ENCODE measurements at regions not wholly inside any gene's neighbourhood (a gene's known extent, or its start where the extent isn't known, plus 50 kb on each side); places are given as distances from the start of the nearest gene placed in this dataset.

DNA sequence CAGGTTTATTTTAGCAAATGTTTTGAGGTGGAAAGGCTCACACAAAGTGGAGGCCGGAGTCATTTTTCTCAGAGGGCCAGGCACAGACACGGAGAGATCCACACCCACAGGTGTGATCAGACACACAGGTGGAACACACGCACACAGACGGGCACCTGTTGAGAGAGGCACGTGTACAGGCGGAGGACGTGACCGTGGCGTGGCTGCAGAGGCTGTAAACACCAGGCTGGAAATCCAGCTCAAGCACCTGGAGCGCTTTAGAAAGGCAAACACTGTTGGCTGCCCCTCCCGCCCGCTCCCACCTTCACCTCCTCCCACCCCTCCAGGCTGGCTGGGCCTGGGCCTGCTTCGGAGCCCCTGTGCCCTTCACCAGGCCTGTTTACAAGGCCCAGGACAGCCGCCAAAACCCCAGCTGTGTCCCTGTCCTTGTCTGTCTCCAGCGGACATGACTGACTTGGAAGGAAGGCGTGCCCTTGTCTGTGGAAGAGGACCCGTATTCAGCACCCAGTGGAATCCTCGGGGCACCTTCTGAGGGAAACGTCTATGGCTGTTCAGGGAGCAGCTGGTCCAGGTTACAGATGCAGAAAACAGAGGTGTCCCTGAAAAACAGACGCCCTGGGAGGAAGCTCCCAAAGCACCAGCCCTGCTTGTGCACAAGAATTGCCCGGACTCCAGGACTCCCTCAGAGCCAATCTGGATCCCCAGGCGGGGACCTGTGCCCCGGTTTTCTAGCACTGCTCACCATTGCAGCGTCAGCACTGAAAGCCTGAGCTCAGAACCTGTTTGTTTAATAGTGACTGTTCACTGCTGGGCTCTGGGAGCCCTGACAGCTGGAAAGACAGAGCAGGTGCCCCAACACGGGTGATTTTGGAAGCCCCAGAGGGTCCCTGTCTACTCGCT, 134.3 kb upstream of the HAAO start:
- H3K9me3 ChIP-seq (ENCODE audit: control insufficient read depth, low read length) = no peaks in the 10 kb centered on the region
- WGBS, 2 experiments = 85 to 86% methylated on average over 26 of the region's 26 CpGs
- H3K27me3 ChIP-seq (ENCODE audit: control insufficient read depth, insufficient read depth, low read length, poor library complexity, severe bottlenecking) = no peaks in the 10 kb centered on the region
- H3K4me1 ChIP-seq (ENCODE audit: control insufficient read depth, insufficient read depth, low read length) = peaks cover 84% of the 10 kb centered on the region
- peak overlapping the region; percentile 56 for H3K27ac ChIP-seq (ENCODE audit: insufficient read depth, low read depth, low read length, poor library complexity, severe bottlenecking)
- no peak overlapping the region for H3K4me3 ChIP-seq (ENCODE audit: insufficient read depth, low read depth, low read length)
- H3K36me3 ChIP-seq (ENCODE audit: control insufficient read depth, insufficient read depth, low read length) = no peaks in the 10 kb centered on the region

GRCh38 chr2:42925742-42926433, 133.5 kb upstream of the HAAO start:
- H3K27ac ChIP-seq (ENCODE audit: insufficient read depth, low read depth, low read length, poor library complexity, severe bottlenecking) = peak overlapping the region; percentile 97

DNA sequence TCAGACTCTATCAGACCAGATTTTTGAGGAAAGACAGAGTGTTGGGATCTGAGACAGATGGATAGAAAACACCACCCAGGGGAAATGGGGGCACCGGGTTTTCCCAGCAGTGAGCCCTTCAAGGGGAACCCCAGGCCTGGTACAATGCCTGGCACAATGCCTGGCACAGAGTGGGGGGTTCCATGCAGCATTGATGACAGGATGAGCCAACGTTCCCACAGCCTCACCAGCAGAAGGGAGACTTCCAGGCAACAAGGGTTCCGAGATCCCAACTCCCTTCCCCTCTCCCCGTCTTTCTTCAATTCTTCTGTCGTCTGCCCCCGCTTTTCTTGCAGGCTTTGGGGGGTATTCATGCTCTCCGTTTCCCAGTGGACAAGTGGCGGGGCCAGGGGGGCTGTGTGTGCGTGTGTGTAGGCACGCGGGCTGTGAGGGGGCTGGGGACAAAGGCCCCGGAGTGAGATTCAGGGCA, 132.1 kb upstream of the HAAO start:
- peaks cover 70% of the 10 kb centered on the region for H3K4me1 ChIP-seq (ENCODE audit: control insufficient read depth, insufficient read depth, low read length)
- no peaks in the 10 kb centered on the region for H3K9me3 ChIP-seq (ENCODE audit: control insufficient read depth, low read length)
- H3K4me3 ChIP-seq (ENCODE audit: insufficient read depth, low read depth, low read length) = no peak overlapping the region
- H3K27me3 ChIP-seq (ENCODE audit: control insufficient read depth, insufficient read depth, low read length, poor library complexity, severe bottlenecking) = no peaks in the 10 kb centered on the region
- H3K36me3 ChIP-seq (ENCODE audit: control insufficient read depth, insufficient read depth, low read length) = no peaks in the 10 kb centered on the region
- peak overlapping the region; percentile 97 for H3K27ac ChIP-seq (ENCODE audit: insufficient read depth, low read depth, low read length, poor library complexity, severe bottlenecking)
- WGBS, 2 experiments = 11 to 16% methylated on average over 11 to 12 of the region's 12 CpGs

More at GRCh38 chr2:42925742-42926433, 133.5 kb upstream of the HAAO start:
- no peaks in the 10 kb centered on the region for H3K27me3 ChIP-seq (ENCODE audit: control insufficient read depth, insufficient read depth, low read length, poor library complexity, severe bottlenecking)
- H3K4me3 ChIP-seq (ENCODE audit: insufficient read depth, low read depth, low read length) = no peak overlapping the region
- 64 to 69% methylated on average over 12 of the region's 12 CpGs for WGBS, 2 experiments
- H3K9me3 ChIP-seq (ENCODE audit: control insufficient read depth, low read length) = no peaks in the 10 kb centered on the region
- H3K36me3 ChIP-seq (ENCODE audit: control insufficient read depth, insufficient read depth, low read length) = no peaks in the 10 kb centered on the region
- peaks cover 79% of the 10 kb centered on the region for H3K4me1 ChIP-seq (ENCODE audit: control insufficient read depth, insufficient read depth, low read length)

DNA sequence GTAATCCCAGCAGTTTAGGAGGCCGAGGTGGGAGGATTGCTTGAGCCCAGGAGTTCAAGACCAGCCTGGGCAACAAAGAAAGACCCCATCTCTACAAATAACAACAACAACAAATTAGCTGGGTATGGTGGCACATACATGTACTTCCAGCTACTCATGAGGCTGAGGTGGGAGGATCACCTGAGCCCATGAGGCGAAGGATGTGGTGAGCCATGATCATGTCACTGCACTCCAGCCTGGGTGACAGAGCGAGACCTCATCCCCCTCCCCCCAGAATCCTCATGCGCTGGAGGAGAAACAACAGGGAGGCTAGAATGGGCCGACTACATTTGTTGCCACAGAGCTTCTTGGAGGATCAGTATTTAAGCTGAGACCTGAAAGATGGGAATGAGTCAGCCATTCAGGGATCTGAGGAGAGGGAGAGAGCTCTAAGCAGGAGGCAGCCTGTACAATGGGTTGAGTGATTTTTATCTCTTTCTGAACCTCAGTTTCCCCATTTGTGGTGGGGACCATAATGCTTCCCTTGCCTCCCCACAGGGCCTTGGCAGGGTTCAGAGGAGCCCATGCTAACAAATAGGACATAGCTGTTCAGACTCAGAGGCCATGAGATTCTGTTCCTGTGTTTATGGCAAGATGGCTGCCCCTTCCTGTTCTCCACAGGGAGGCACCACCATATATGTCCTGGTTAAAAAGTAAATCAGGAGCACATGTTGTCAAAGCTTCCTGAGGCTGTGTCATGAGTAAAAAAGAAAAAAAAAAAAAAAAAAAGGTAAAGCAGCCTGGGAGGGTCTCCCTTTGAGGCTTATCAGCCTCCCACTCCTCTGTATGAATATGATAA, 131.4 kb upstream of the HAAO start:
- peak overlapping the region; percentile 97 for H3K27ac ChIP-seq (ENCODE audit: insufficient read depth, low read depth, low read length, poor library complexity, severe bottlenecking)

DNA sequence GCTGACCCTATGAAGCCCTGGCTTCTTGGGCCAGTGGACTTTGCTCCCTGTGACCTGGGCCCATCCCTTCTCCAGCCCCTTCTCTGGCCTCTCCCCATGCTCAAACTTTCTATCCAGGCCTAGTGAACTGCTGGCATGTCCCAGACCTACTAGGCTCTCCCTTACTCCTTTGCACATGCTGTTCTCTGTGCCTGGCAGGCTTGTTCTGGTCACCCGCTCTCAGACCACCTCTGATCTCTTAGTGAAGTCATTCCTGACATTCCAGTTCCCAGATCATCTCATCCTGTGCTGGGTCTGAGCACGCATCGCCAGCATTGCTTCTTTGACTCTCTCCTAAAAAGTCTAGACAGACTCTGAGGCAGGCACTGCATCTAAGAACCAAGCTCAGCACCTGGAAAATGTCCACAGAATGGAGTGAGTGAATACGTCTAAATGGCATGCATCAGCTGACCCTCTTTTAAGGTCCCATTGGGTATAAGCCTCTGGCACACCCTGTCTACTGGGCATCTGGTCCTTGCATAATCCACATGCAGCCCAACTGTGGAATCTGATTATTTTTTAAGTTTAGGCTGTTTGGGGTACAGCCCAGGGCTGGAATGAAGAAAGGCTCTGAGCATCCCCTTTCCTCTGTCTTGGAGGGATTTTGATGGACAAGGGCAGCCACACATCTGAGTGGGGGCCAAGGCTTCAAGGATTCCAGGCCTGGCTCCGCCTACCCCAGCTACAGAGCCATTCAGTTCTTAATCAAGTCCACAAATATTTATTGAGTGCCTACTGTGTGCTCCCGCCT, 130.6 kb upstream of the HAAO start:
- Histone ChIP-seq H3K9me3 (ENCODE audit: control insufficient read depth, low read length) (no peaks in the 10 kb centered on the region), H3K4me3 (ENCODE audit: insufficient read depth, low read depth, low read length) (no peak overlapping the region), H3K27ac (ENCODE audit: insufficient read depth, low read depth, low read length, poor library complexity, severe bottlenecking) (no peak overlapping the region), H3K27me3 (ENCODE audit: control insufficient read depth, insufficient read depth, low read length, poor library complexity, severe bottlenecking) (no peaks in the 10 kb centered on the region), H3K4me1 (ENCODE audit: control insufficient read depth, insufficient read depth, low read length) (peaks cover 56% of the 10 kb centered on the region), H3K36me3 (ENCODE audit: control insufficient read depth, insufficient read depth, low read length) (no peaks in the 10 kb centered on the region)
- WGBS, 2 experiments = 87 to 92% methylated on average over 6 of the region's 6 CpGs

More for the DNA sequence above, 131.4 kb upstream of the HAAO start:
- WGBS, 2 experiments = 65 to 68% methylated on average over 5 of the region's 5 CpGs
- no peak overlapping the region for H3K4me3 ChIP-seq (ENCODE audit: insufficient read depth, low read depth, low read length)
- no peaks in the 10 kb centered on the region for H3K27me3 ChIP-seq (ENCODE audit: control insufficient read depth, insufficient read depth, low read length, poor library complexity, severe bottlenecking)
- H3K4me1 ChIP-seq (ENCODE audit: control insufficient read depth, insufficient read depth, low read length) = peaks cover 64% of the 10 kb centered on the region
- no peaks in the 10 kb centered on the region for H3K9me3 ChIP-seq (ENCODE audit: control insufficient read depth, low read length)
- H3K36me3 ChIP-seq (ENCODE audit: control insufficient read depth, insufficient read depth, low read length) = no peaks in the 10 kb centered on the region

DNA sequence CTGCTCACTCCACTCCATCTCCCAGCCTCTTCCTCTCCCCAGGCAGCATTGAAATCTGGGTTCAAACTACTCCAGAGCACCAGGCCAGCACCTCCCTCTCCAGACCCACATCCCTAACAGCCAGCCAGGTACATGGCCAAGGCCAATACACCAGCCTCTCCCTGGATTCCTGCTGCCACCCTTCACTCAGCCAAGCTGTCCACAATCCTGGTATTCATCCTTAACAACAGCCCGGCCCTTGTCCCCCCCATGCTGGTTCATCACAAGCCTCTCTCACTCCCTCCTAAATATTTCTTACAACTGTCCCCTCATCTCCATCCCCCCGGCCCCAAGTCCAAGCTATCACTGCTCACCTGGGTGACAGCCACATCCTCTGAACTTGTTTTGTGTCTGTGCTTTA, 129.9 kb upstream of the HAAO start:
- Histone ChIP-seq H3K4me3 (ENCODE audit: insufficient read depth, low read depth, low read length) (no peak overlapping the region), H3K27me3 (ENCODE audit: control insufficient read depth, insufficient read depth, low read length, poor library complexity, severe bottlenecking) (no peaks in the 10 kb centered on the region), H3K4me1 (ENCODE audit: control insufficient read depth, insufficient read depth, low read length) (peaks cover 52% of the 10 kb centered on the region), H3K27ac (ENCODE audit: insufficient read depth, low read depth, low read length, poor library complexity, severe bottlenecking) (no peak overlapping the region), H3K9me3 (ENCODE audit: control insufficient read depth, low read length) (no peaks in the 10 kb centered on the region), H3K36me3 (ENCODE audit: control insufficient read depth, insufficient read depth, low read length) (no peaks in the 10 kb centered on the region)
- WGBS, 2 experiments = 91 to 93% methylated on average over 2 of the region's 2 CpGs

DNA sequence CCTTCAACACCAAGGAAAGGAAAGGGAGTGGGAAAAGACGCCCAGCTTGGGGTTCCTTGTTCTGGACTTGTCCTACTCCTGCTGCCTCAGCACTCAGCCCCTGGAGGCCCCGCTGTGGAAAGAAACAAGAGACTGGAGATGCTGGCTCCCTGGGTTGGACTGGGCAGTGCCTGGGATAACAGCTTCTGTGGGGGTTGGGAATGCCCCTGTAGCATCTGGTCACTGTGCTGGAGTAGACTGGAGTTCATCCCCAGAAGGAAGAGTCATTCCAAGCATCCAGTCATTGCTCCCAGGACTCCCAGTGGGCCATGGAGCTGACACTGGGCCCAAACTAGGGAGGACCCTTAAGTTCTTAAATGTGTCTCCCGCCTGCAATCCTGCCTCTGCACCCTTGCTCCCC, 129.3 kb upstream of the HAAO start:
- WGBS, 2 experiments = 90 to 94% methylated on average over 3 of the region's 3 CpGs
- Histone ChIP-seq H3K9me3 (ENCODE audit: control insufficient read depth, low read length) (no peaks in the 10 kb centered on the region), H3K36me3 (ENCODE audit: control insufficient read depth, insufficient read depth, low read length) (no peaks in the 10 kb centered on the region), H3K4me3 (ENCODE audit: insufficient read depth, low read depth, low read length) (no peak overlapping the region), H3K27ac (ENCODE audit: insufficient read depth, low read depth, low read length, poor library complexity, severe bottlenecking) (no peak overlapping the region), H3K4me1 (ENCODE audit: control insufficient read depth, insufficient read depth, low read length) (peaks cover 51% of the 10 kb centered on the region), H3K27me3 (ENCODE audit: control insufficient read depth, insufficient read depth, low read length, poor library complexity, severe bottlenecking) (no peaks in the 10 kb centered on the region)

GRCh38 chr2:42921147-42921520, 128.8 kb upstream of the HAAO start:
- H3K27ac ChIP-seq (ENCODE audit: insufficient read depth, low read depth, low read length, poor library complexity, severe bottlenecking) = no peak overlapping the region
- WGBS, 2 experiments = 69 to 71% methylated on average over 4 of the region's 4 CpGs
- H3K36me3 ChIP-seq (ENCODE audit: control insufficient read depth, insufficient read depth, low read length) = no peaks in the 10 kb centered on the region
- no peaks in the 10 kb centered on the region for H3K9me3 ChIP-seq (ENCODE audit: control insufficient read depth, low read length)
- no peak overlapping the region for H3K4me3 ChIP-seq (ENCODE audit: insufficient read depth, low read depth, low read length)
- no peaks in the 10 kb centered on the region for H3K27me3 ChIP-seq (ENCODE audit: control insufficient read depth, insufficient read depth, low read length, poor library complexity, severe bottlenecking)
- peaks cover 51% of the 10 kb centered on the region for H3K4me1 ChIP-seq (ENCODE audit: control insufficient read depth, insufficient read depth, low read length)

DNA sequence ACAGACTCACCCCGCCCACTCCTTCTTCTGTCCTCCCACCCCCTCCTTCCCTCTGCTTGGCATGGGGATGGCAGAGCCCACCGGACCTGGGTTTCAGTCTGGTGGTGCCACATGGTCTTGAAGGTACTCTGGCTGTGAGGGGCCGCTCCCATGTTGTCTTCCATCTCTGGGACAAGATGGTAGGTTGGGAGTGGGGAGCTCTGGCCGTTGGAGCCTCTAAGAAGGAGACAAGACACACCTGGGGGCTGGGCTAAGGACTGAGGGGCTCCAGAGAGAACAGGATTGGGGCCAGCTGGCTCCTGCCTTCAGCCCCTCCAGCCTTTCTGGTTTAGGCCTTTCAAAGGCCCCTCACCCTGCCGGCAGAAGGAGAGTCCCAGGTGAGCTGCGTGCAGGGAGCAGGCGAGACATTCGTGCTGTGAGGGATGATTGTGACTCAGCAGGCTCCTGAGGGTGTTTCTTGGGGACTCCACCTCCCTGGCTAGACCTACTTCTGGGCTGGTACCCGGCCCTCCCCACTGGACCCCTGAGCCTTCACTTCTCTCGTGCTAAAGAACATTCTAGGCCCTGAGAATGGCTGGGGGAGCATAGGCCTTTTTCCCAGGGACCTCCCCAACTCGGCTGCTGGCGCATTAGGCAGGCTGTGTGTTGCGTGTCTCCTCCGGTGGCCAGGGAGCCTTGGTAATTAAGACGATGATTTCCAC, 128.2 kb upstream of the HAAO start:
- WGBS, 2 experiments = 89 to 91% methylated on average over 15 of the region's 15 CpGs
- H3K36me3 ChIP-seq (ENCODE audit: control insufficient read depth, insufficient read depth, low read length) = no peaks in the 10 kb centered on the region
- no peak overlapping the region for H3K27ac ChIP-seq (ENCODE audit: insufficient read depth, low read depth, low read length, poor library complexity, severe bottlenecking)
- H3K4me1 ChIP-seq (ENCODE audit: control insufficient read depth, insufficient read depth, low read length) = peaks cover 46% of the 10 kb centered on the region
- no peak overlapping the region for H3K4me3 ChIP-seq (ENCODE audit: insufficient read depth, low read depth, low read length)
- H3K9me3 ChIP-seq (ENCODE audit: control insufficient read depth, low read length) = no peaks in the 10 kb centered on the region
- no peaks in the 10 kb centered on the region for H3K27me3 ChIP-seq (ENCODE audit: control insufficient read depth, insufficient read depth, low read length, poor library complexity, severe bottlenecking)
